ENCODE measurements at regions not wholly inside any gene's neighbourhood (a gene's known extent, or its start where the extent isn't known, plus 50 kb on each side); places are given as distances from the start of the nearest gene placed in this dataset.

GRCh38 chr5:62985749-62986148 lies 407.1 kb downstream of the LRRC70 start:
- no peak for DNase-seq (ENCODE audit: extremely low spot score)
- ChIA-PET CTCF (no interaction called here), POLR2A (no interaction called here)
- no peak for TF ChIP-seq CTCF (IDR thresholded peaks at IDR 0.05; ENCODE audit: control extremely low read depth, extremely low read depth, low read depth, missing control alignments)

GRCh38 chr5:62982348-62982747 lies 403.7 kb downstream of the LRRC70 start:
- ChIA-PET CTCF (no interaction called here), POLR2A (no interaction called here)
- no peak for DNase-seq (ENCODE audit: extremely low spot score)
- TF ChIP-seq CTCF (IDR thresholded peaks at IDR 0.05; ENCODE audit: control extremely low read depth, extremely low read depth, low read depth, missing control alignments) = no peak

GRCh38 chr5:62980884-62981283 lies 402.3 kb downstream of the LRRC70 start:
- DNase-seq (ENCODE audit: extremely low spot score) = no peak
- CTCF ChIA-PET = interaction anchor here (1.2 kb wide), 1 partner anchor 13 kb away, joined by 3 read pairs; no protein-coding TSS in a partner anchor
- TF ChIP-seq CTCF (IDR thresholded peaks at IDR 0.05; ENCODE audit: control extremely low read depth, extremely low read depth, low read depth, missing control alignments) = no peak
- POLR2A ChIA-PET = no interaction called here

GRCh38 chr5:62979472-62979871 lies 400.9 kb downstream of the LRRC70 start:
- CTCF ChIA-PET = interaction anchor here (1.3 kb wide), 1 partner anchor 11 kb away, joined by 5 read pairs; no protein-coding TSS in a partner anchor
- POLR2A ChIA-PET = no interaction called here
- no peak for TF ChIP-seq CTCF (IDR thresholded peaks at IDR 0.05; ENCODE audit: control extremely low read depth, extremely low read depth, low read depth, missing control alignments)
- DNase-seq (ENCODE audit: extremely low spot score) = no peak

- no peak for DNase-seq (ENCODE audit: extremely low spot score)
- TF ChIP-seq CTCF (IDR thresholded peaks at IDR 0.05; ENCODE audit: control extremely low read depth, extremely low read depth, low read depth, missing control alignments) = no peak
- CTCF ChIA-PET = no interaction called here
- POLR2A ChIA-PET = no interaction called here
These were observed 399.0 kb downstream of the LRRC70 start for GRCh38 chr5:62977661-62978060.

- no peak for DNase-seq (ENCODE audit: extremely low spot score)
- TF ChIP-seq CTCF (IDR thresholded peaks at IDR 0.05; ENCODE audit: control extremely low read depth, extremely low read depth, low read depth, missing control alignments) = no peak
- ChIA-PET CTCF (no interaction called here), POLR2A (no interaction called here)
These were observed 396.0 kb downstream of the LRRC70 start for GRCh38 chr5:62974623-62975022.
